H1 (cell line): ENCODE measurements at regions not wholly inside any gene's neighbourhood (a gene's known extent, or its start where the extent isn't known, plus 50 kb on each side); places are given as distances from the start of the nearest gene placed in this dataset.

Experiments used
- EGR1 ChIP-seq: IDR thresholded peaks from 2 replicates; pipeline ENCODE4 v1.6.1; 2011; ENCODE audit warnings: low read depth, low read length, borderline replicate concordance
- POLR2A ChIP-seq, 2 experiments: IDR thresholded peaks; 1 replicate in 1 of 2; 2 replicates in 1 of 2; pipeline ENCODE4 v1.6.1; 2011; ENCODE audit warnings: low read depth in 2 of 2, low read length in 2 of 2, mild to moderate bottlenecking in 2 of 2; ENCODE audit errors: control extremely low read depth in 1 of 2
- POLR2AphosphoS5 ChIP-seq: IDR thresholded peaks from 2 replicates; pipeline ENCODE4 v1.6.1; 2011; ENCODE audit warnings: low read depth, low read length
- SIN3A ChIP-seq, 2 experiments: IDR thresholded peaks in 1 of 2; conservative IDR thresholded peaks in 1 of 2; 2 replicates each; pipeline ENCODE4 v1.6.1; 2011 to 2012; ENCODE audit warnings: low read length in 2 of 2, improper control_type of control experiment in 1 of 2, low read depth in 1 of 2, mild to moderate bottlenecking in 1 of 2
- SP4 ChIP-seq: IDR thresholded peaks from 2 replicates; pipeline ENCODE4 v1.6.1; 2012; ENCODE audit warnings: low read length, inconsistent platforms
- TF ChIP-seq, protein P1 (sequence below), 3 experiments: IDR thresholded peaks; 1 replicate in 2 of 3; 2 replicates in 1 of 3; pipeline versions ENCODE4 v1.5.1 to v1.6.1; 2011; ENCODE audit warnings: low read length in 3 of 3, mild to moderate bottlenecking in 3 of 3, inconsistent platforms in 2 of 3, low read depth in 1 of 3, moderate library complexity in 1 of 3; ENCODE audit not compliant: insufficient read depth in 1 of 3; ENCODE audit errors: control extremely low read depth in 1 of 3
- TF ChIP-seq, protein P2 (sequence below): IDR thresholded peaks from 2 replicates; pipeline ENCODE4 v1.6.1; 2012; ENCODE audit warnings: low read length, inconsistent platforms

DNA sequence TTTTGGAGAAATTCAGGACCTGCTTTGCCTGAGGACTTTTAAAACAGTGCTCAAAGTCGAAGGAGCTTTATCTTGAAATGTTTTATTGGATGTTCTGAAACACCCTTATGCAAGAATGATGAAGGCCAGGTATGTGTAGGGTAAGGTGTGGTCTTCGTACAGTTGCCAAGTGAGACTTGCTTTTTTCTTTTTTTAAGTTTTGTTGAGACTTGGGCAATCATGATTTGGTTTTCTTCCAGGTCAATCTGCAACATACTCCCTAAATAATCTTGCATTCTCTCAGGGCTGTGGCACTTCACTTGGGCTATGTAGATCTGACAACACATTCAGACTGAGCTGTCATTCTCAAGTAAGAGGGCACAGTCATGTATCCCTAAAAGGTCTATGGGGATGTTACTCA, 75.0 kb downstream of the GATA3 start:
- TF ChIP-seq SIN3A (conservative IDR thresholded peaks at IDR 0.05 in 1 of 2, IDR thresholded peaks at IDR 0.05 in 1 of 2; ENCODE audit: low read depth in 1 of 2, low read length in 2 of 2) (no peak), EGR1 (no peak), POLR2AphosphoS5 (no peak), SP4 (no peak), POLR2A (IDR thresholded peaks at IDR 0.05; ENCODE audit: control extremely low read depth in 1 of 2, low read depth in 2 of 2, low read length in 2 of 2) (no peak)
- TF ChIP-seq, protein P1, sequence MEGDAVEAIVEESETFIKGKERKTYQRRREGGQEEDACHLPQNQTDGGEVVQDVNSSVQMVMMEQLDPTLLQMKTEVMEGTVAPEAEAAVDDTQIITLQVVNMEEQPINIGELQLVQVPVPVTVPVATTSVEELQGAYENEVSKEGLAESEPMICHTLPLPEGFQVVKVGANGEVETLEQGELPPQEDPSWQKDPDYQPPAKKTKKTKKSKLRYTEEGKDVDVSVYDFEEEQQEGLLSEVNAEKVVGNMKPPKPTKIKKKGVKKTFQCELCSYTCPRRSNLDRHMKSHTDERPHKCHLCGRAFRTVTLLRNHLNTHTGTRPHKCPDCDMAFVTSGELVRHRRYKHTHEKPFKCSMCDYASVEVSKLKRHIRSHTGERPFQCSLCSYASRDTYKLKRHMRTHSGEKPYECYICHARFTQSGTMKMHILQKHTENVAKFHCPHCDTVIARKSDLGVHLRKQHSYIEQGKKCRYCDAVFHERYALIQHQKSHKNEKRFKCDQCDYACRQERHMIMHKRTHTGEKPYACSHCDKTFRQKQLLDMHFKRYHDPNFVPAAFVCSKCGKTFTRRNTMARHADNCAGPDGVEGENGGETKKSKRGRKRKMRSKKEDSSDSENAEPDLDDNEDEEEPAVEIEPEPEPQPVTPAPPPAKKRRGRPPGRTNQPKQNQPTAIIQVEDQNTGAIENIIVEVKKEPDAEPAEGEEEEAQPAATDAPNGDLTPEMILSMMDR (IDR thresholded peaks at IDR 0.05; ENCODE audit: control extremely low read depth in 1 of 3, insufficient read depth in 1 of 3, low read depth in 1 of 3, low read length in 3 of 3): no peak
- TF ChIP-seq, protein P2, sequence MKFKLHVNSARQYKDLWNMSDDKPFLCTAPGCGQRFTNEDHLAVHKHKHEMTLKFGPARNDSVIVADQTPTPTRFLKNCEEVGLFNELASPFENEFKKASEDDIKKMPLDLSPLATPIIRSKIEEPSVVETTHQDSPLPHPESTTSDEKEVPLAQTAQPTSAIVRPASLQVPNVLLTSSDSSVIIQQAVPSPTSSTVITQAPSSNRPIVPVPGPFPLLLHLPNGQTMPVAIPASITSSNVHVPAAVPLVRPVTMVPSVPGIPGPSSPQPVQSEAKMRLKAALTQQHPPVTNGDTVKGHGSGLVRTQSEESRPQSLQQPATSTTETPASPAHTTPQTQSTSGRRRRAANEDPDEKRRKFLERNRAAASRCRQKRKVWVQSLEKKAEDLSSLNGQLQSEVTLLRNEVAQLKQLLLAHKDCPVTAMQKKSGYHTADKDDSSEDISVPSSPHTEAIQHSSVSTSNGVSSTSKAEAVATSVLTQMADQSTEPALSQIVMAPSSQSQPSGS: no peak
